Upper lobe of left lung (tissue), 4 donors: ENCODE measurements at regions not wholly inside any gene's neighbourhood (a gene's known extent, or its start where the extent isn't known, plus 50 kb on each side); places are given as distances from the start of the nearest gene placed in this dataset.
"Not testable (repeated sequence)": the region's sequence is repeated elsewhere in the genome, so short reads cannot be mapped to it uniquely, and the experiment has no call there.

ENCODE experiments used
- CTCF ChIP-seq, 6 experiments: fragments of 450-650 bp in 4 of 6; fragments of 200-600 bp in 2 of 6; sonication (generic) in 2 of 6; IDR thresholded peaks; one replicate each; pipeline ENCODE4 v1.5.1; 2016 to 2019; ENCODE audit warnings: antibody characterized with exemption in 6 of 6
- EP300 ChIP-seq, 4 donors: sonication (generic); formaldehyde crosslinking; IDR thresholded peaks; one replicate each; pipeline ENCODE4 v1.5.1; 2017; ENCODE audit warnings: antibody characterized with exemption in 4 of 4, control low read depth in 2 of 4
- POLR2A ChIP-seq, 4 donors: fragments of 450-650 bp; IDR thresholded peaks; one replicate each; pipeline ENCODE4 v1.5.1; 2016 to 2017; ENCODE audit warnings: antibody characterized with exemption in 4 of 4, mild to moderate bottlenecking in 2 of 4
- POLR2AphosphoS5 ChIP-seq, 2 donors: sonication (generic); formaldehyde crosslinking; IDR thresholded peaks; one replicate each; pipeline ENCODE4 v1.5.1; 2017; ENCODE audit warnings: antibody characterized with exemption in 2 of 2

DNA sequence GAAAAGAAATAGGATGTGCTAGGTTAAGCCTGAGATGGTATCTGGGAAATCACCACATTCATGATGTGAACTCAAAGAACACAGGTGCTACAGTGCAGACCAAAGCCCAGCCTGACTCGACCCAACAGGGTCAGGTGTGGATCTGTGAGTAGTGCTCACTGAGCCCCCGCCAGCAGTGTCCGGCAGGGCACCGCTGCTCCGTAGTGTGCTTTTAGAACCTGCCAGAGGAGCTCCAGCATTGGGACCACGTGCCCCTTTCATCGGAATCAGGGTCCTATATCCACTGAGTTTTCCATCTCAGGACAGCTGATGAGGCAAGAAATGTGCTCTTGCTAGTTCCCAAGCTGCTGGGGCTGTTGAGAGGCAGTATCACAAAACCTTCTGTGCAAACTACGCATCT is 74.4 kb downstream of the NBPF8 start:
- TF ChIP-seq CTCF, POLR2A, POLR2AphosphoS5, EP300 (IDR thresholded peaks at IDR 0.05): not testable (repeated sequence)
